PC-9 (cell line): ENCODE measurements at regions not wholly inside any gene's neighbourhood (a gene's known extent, or its start where the extent isn't known, plus 50 kb on each side); places are given as distances from the start of the nearest gene placed in this dataset.

ENCODE experiments used
- EZH2 ChIP-seq: fragments of 200-600 bp; sonication (generic); IDR thresholded peaks from 2 replicates; pipeline ENCODE4 v1.8.0; 2017; ENCODE audit warnings: antibody characterized with exemption, low read depth
- TF ChIP-seq, protein P1 (sequence below): fragments of 200-600 bp; sonication (generic); conservative IDR thresholded peaks from 2 replicates; pipeline ENCODE4 v1.6.1; 2017; ENCODE audit warnings: mixed run types, antibody characterized with exemption, mild to moderate bottlenecking, moderate library complexity

DNA sequence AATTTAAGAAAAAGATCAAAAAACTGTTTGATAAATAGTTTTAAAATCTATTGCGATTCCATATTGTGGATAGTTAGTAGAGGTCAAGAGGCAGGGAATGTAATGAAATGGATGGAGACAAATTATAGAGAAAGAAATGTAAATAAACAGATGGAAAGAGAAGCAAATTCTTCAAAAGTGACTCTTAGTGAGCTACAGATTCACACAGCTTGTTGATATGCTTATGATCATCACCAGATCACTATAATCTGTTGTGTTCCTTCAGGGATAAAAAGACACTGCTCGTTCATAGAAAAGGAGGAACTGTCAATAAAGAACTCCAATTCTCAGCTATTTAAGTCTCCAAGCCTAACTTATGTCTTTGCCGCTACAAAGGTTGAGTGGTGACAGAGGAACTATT is 251.4 kb upstream of the SEMA3C start:
- TF ChIP-seq EZH2: no peak
- TF ChIP-seq, protein P1, sequence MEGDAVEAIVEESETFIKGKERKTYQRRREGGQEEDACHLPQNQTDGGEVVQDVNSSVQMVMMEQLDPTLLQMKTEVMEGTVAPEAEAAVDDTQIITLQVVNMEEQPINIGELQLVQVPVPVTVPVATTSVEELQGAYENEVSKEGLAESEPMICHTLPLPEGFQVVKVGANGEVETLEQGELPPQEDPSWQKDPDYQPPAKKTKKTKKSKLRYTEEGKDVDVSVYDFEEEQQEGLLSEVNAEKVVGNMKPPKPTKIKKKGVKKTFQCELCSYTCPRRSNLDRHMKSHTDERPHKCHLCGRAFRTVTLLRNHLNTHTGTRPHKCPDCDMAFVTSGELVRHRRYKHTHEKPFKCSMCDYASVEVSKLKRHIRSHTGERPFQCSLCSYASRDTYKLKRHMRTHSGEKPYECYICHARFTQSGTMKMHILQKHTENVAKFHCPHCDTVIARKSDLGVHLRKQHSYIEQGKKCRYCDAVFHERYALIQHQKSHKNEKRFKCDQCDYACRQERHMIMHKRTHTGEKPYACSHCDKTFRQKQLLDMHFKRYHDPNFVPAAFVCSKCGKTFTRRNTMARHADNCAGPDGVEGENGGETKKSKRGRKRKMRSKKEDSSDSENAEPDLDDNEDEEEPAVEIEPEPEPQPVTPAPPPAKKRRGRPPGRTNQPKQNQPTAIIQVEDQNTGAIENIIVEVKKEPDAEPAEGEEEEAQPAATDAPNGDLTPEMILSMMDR: no peak
